HepG2 (cell line): ENCODE measurements at regions not wholly inside any gene's neighbourhood (a gene's known extent, or its start where the extent isn't known, plus 50 kb on each side); places are given as distances from the start of the nearest gene placed in this dataset.

Experiments used
- ATAC-seq: fragments of 200-7000 bp; cut with Tn5 transposase; 3 replicates; pipeline ENCODE4 v1.9.1; 2020; ENCODE audit warnings: mild to moderate bottlenecking, moderate library complexity
- BruUV-seq: library from RNA; stranded (reverse); fragments of 400-500 nt; replicated peaks from 2 replicates; lab custom pipeline; 2021; lab: Mats Ljungman, UMichigan
- CTCF ChIA-PET: fragments of 300-600 bp; formaldehyde crosslinking; extraction: SDS; loops from one replicate; lab custom pipeline; 2021; ENCODE audit warnings: low total read pairs, inconsistent platforms, low intra/inter-chr PET ratio; lab: Yijun Ruan, JAX
- POLR2A ChIA-PET: fragments of 350-600 bp; sonication (Branson Sonifier 250); formaldehyde crosslinking; loops from one replicate; lab custom pipeline; 2020; ENCODE audit warnings: antibody characterized with exemption, inconsistent platforms; lab: Yijun Ruan, JAX
- DNase-seq: peaks from one replicate; pipeline ENCODE4 v3.0.0-alpha.2; 2015; ENCODE audit warnings: low spot score
- FAIRE-seq: peaks from 3 replicates; lab custom pipeline; 2011; peaks lifted over from hg19 to GRCh38; lab: Jason Lieb, UNC
- H2AFZ ChIP-seq: one replicate; pipeline ENCODE4 v1.6.1; 2011; ENCODE audit warnings: low read length, inconsistent platforms
- H3K27ac ChIP-seq: fragments of 300-600 bp; 3 replicates; pipeline ENCODE4 v1.8.0; 2011; ENCODE audit warnings: mixed run types, mild to moderate bottlenecking, mixed read lengths, low read length, inconsistent platforms; ENCODE audit not compliant: insufficient read depth; ENCODE audit errors: extremely low read length
- H3K27me3 ChIP-seq, 2 experiments: fragments of 200-600 bp in 1 of 2; 2 replicates in 1 of 2; 3 replicates in 1 of 2; pipeline versions ENCODE4 v1.6.0 to v1.8.0; 2011; ENCODE audit warnings: low read length in 2 of 2, mild to moderate bottlenecking in 2 of 2, moderate library complexity in 2 of 2, inconsistent platforms in 1 of 2; ENCODE audit not compliant: insufficient read depth in 2 of 2, control insufficient read depth in 1 of 2
- H3K36me3 ChIP-seq, 2 experiments: fragments of 200-600 bp in 1 of 2; replicated peaks in 1 of 2; 2 replicates in 1 of 2; 3 replicates in 1 of 2; pipeline versions ENCODE4 v1.5.1 to v1.8.0; 2011; ENCODE audit warnings: low read length in 2 of 2, inconsistent platforms in 1 of 2; ENCODE audit not compliant: insufficient read depth in 2 of 2, control insufficient read depth in 1 of 2
- H3K4me1 ChIP-seq: 2 replicates; pipeline ENCODE4 v1.5.1; 2012; ENCODE audit warnings: low read length, inconsistent platforms; ENCODE audit not compliant: insufficient read depth
- H3K4me2 ChIP-seq: 2 replicates; pipeline ENCODE4 v1.6.0; 2011; ENCODE audit warnings: low read depth, low read length, inconsistent platforms
- H3K4me3 ChIP-seq, 3 experiments: fragments of 200-600 bp in 1 of 3; sonication (generic), shearing (Covaris generic) in 1 of 3; replicated peaks in 1 of 3; 2 replicates each; pipeline ENCODE4 v1.5.1; 2011 to 2016; ENCODE audit warnings: low read length in 3 of 3, inconsistent platforms in 2 of 3, low read depth in 2 of 3, mild to moderate bottlenecking in 2 of 3, control low read depth in 1 of 3, mixed read lengths in 1 of 3; ENCODE audit not compliant: insufficient read depth in 1 of 3
- H3K79me2 ChIP-seq: one replicate; pipeline ENCODE4 v1.6.1; 2011; ENCODE audit warnings: low read length, inconsistent platforms; ENCODE audit not compliant: insufficient read depth
- H3K9ac ChIP-seq: 2 replicates; pipeline ENCODE4 v1.6.0; 2011; ENCODE audit warnings: mild to moderate bottlenecking, low read depth, low read length, inconsistent platforms; ENCODE audit not compliant: insufficient read depth
- H3K9me3 ChIP-seq: 2 replicates; pipeline ENCODE4 v1.5.1; 2012; ENCODE audit warnings: mild to moderate bottlenecking, low read length
- H4K20me1 ChIP-seq: 2 replicates; pipeline ENCODE4 v1.6.0; 2011; ENCODE audit warnings: inconsistent platforms, mild to moderate bottlenecking, low read length, moderate library complexity; ENCODE audit not compliant: insufficient read depth
- HHEX ChIP-seq: IDR thresholded peaks from 2 replicates; pipeline ENCODE4 v1.6.1; 2016; ENCODE audit warnings: control low read depth
- NKX3-1 ChIP-seq: sonication (generic); formaldehyde crosslinking; IDR thresholded peaks from 2 replicates; pipeline ENCODE4 v1.5.0; 2020; ENCODE audit warnings: missing genetic modification reagents
- SMC3 ChIP-seq: IDR thresholded peaks from 2 replicates; pipeline ENCODE4 v1.6.1; 2011; ENCODE audit warnings: low read length, improper control_type of control experiment
- ZHX2 ChIP-seq, 2 experiments: sonication (generic) in 1 of 2; formaldehyde crosslinking in 1 of 2; IDR thresholded peaks; 2 replicates each; pipeline versions ENCODE4 v1.6.1 to v1.9.0; 2014 to 2022; ENCODE audit warnings: antibody characterized with exemption in 1 of 2, borderline replicate concordance in 1 of 2, inconsistent platforms in 1 of 2, low read depth in 1 of 2, missing genetic modification reagents in 1 of 2
- ZMAT5 ChIP-seq: sonication (generic); formaldehyde crosslinking; IDR thresholded peaks from 2 replicates; pipeline ENCODE4 v1.5.0; 2020; ENCODE audit warnings: mild to moderate bottlenecking, low read depth, missing genetic modification reagents, borderline replicate concordance
- ZNF142 ChIP-seq: sonication (generic); formaldehyde crosslinking; IDR thresholded peaks from 2 replicates; pipeline ENCODE4 v1.4.0; 2020; ENCODE audit warnings: missing genetic modification reagents
- ZNF20 ChIP-seq: sonication (generic); formaldehyde crosslinking; IDR thresholded peaks from 2 replicates; pipeline ENCODE4 v1.4.0; 2020; ENCODE audit warnings: mild to moderate bottlenecking, moderate library complexity, missing genetic modification reagents
- ZNF251 ChIP-seq: sonication (generic); formaldehyde crosslinking; IDR thresholded peaks from 2 replicates; pipeline ENCODE4 v1.9.0; 2021; ENCODE audit warnings: mild to moderate bottlenecking, missing genetic modification reagents
- ZNF256 ChIP-seq: sonication (generic); formaldehyde crosslinking; conservative IDR thresholded peaks from 2 replicates; pipeline ENCODE4 v1.4.0; 2020; ENCODE audit warnings: missing genetic modification reagents
- ZNF446 ChIP-seq: sonication (generic); formaldehyde crosslinking; IDR thresholded peaks from 2 replicates; pipeline ENCODE4 v1.5.0; 2020; ENCODE audit warnings: mild to moderate bottlenecking, missing genetic modification reagents
- ZNF557 ChIP-seq: sonication (generic); formaldehyde crosslinking; IDR thresholded peaks from 2 replicates; pipeline ENCODE4 v1.4.0; 2020; ENCODE audit warnings: missing genetic modification reagents
- WGBS: methylation state at CpG from one replicate; pipeline ENCODE4 v1.1.6; 2017; ENCODE audit warnings: low lambda C conversion rate; 5-methylcytosine and 5-hydroxymethylcytosine counted together
- in situ Hi-C: cut with HindIII; loops from 2 replicates; pipeline ENCODE4 v1.10.0; 2017; ENCODE audit warnings: low pct_unique_long_range_greater_than_20kb; ENCODE audit not compliant: extremely low pct_ligation_motif_present
- intact Hi-C: fragments of 100-400 bp; cut with micrococcal nuclease; formaldehyde crosslinking; loops from one replicate; pipeline ENCODE4 v1.10.0; 2022; ENCODE audit not compliant: unreplicated experiment

- FAIRE-seq (no peak), DNase-seq (no peak), ATAC-seq (no peak)
- intact Hi-C loops (no loop called here), in situ Hi-C loops (no loop called here)
- no TSS peak for BruUV-seq
- Histone ChIP-seq H3K79me2 (no peaks in the 10 kb centered on the region), H3K27ac (no peak overlapping the region), H3K4me2 (no peak overlapping the region), H3K4me1 (no peaks in the 10 kb centered on the region), H3K36me3 (no peaks in the 10 kb centered on the region), H3K9ac (no peak overlapping the region), H3K27me3 (peaks cover 0 to 20% of the 10 kb centered on the region in 2 experiments; a peak in 3 of 5 replicates), H3K4me3 (no peak overlapping the region), H3K9me3 (peaks cover 12% of the 10 kb centered on the region), H4K20me1 (no peaks in the 10 kb centered on the region), H2AFZ (no peak overlapping the region)
- ChIA-PET CTCF (no interaction called here), POLR2A (no interaction called here)
- whole genome bisulfite sequencing: 0% methylated on average over 3 of the region's 3 CpGs
- TF ChIP-seq SMC3 (no peak), HHEX (no peak), ZNF142 (no peak), ZNF251 (CRISPR knock-in tag) (no peak), NKX3-1 (CRISPR knock-in tag) (no peak), ZNF20 (CRISPR knock-in tag) (no peak), ZMAT5 (CRISPR knock-in tag) (no peak), ZNF256 (CRISPR knock-in tag) (no peak), ZNF557 (CRISPR knock-in tag) (no peak), ZHX2 (IDR thresholded peaks at IDR 0.05; ENCODE audit: low read depth) (no peak), ZHX2 (CRISPR knock-in tag; IDR thresholded peaks at IDR 0.05; ENCODE audit: borderline replicate concordance) (no peak), ZNF446 (CRISPR knock-in tag) (no peak)
These were observed 426.7 kb upstream of the MYT1L start for GRCh38 chr2:2757764-2758163.
